CD4-positive, alpha-beta T cell (primary cell): ENCODE measurements at regions not wholly inside any gene's neighbourhood (a gene's known extent, or its start where the extent isn't known, plus 50 kb on each side); places are given as distances from the start of the nearest gene placed in this dataset.

ENCODE experiments used
- ATAC-seq: fragments of 200-7000 bp; cut with Tn5 transposase; one replicate; pipeline ENCODE4 v1.10.0; 2022; ENCODE audit warnings: mild to moderate bottlenecking; ENCODE audit not compliant: poor library complexity
- CTCF ChIA-PET: fragments of 350-600 bp; sonication (Branson Sonifier 250); formaldehyde crosslinking; loops from one replicate; lab custom pipeline; 2021; ENCODE audit warnings: antibody characterized with exemption, inconsistent platforms; lab: Charles Lee
- POLR2A ChIA-PET: fragments of 350-600 bp; sonication (Branson Sonifier 250); formaldehyde crosslinking; loops from one replicate; lab custom pipeline; 2021; ENCODE audit warnings: antibody characterized with exemption, inconsistent platforms; lab: Charles Lee
- DNase-seq, 14 experiments: peaks; one replicate each; pipeline ENCODE4 v3.0.0-alpha.2; 2013 to 2020; ENCODE audit warnings: mixed read lengths in 2 of 14
- H3K27ac ChIP-seq, 2 donors: one replicate each; pipeline versions ENCODE4 v1.5.1 to v1.7.0; 2013; ENCODE audit warnings: low read length in 2 of 2, low read depth in 1 of 2, mild to moderate bottlenecking in 1 of 2
- H3K27me3 ChIP-seq, 2 experiments: 1 replicate in 1 of 2; 2 replicates in 1 of 2; pipeline versions ENCODE4 v1.6.1 to v1.7.0; 2013; ENCODE audit warnings: low read length in 2 of 2, control low read depth in 1 of 2, mild to moderate bottlenecking in 1 of 2, moderate library complexity in 1 of 2; ENCODE audit not compliant: insufficient read depth in 2 of 2, control insufficient read depth in 1 of 2
- H3K36me3 ChIP-seq: one replicate; pipeline ENCODE4 v1.6.1; 2013; ENCODE audit warnings: low read length, control low read depth; ENCODE audit not compliant: insufficient read depth
- H3K4me1 ChIP-seq: one replicate; pipeline ENCODE4 v1.6.1; 2013; ENCODE audit warnings: low read length, control low read depth; ENCODE audit not compliant: insufficient read depth
- H3K4me3 ChIP-seq: one replicate; pipeline ENCODE4 v1.5.1; 2013; ENCODE audit warnings: mild to moderate bottlenecking, low read length, moderate library complexity
- H3K9me3 ChIP-seq, 2 experiments: 1 replicate in 1 of 2; 2 replicates in 1 of 2; pipeline versions ENCODE4 v1.6.1 to v1.7.0; 2013; ENCODE audit warnings: low read length in 2 of 2, mild to moderate bottlenecking in 2 of 2, control low read depth in 1 of 2, moderate library complexity in 1 of 2; ENCODE audit not compliant: control insufficient read depth in 1 of 2, insufficient read depth in 1 of 2
- H3K27ac Mint-ChIP-seq: one replicate; pipeline ENCODE4 v1.8.0; 2020; ENCODE audit warnings: mixed read lengths
- H3K27me3 Mint-ChIP-seq: one replicate; pipeline ENCODE4 v1.8.0; 2021; ENCODE audit warnings: mixed read lengths
- H3K36me3 Mint-ChIP-seq: one replicate; pipeline ENCODE4 v1.8.0; 2021; ENCODE audit warnings: low read depth, mixed read lengths
- H3K4me1 Mint-ChIP-seq: one replicate; pipeline ENCODE4 v1.8.0; 2021; ENCODE audit warnings: low read depth, mixed read lengths
- H3K4me3 Mint-ChIP-seq: one replicate; pipeline ENCODE4 v1.8.0; 2020; ENCODE audit warnings: mild to moderate bottlenecking, mixed read lengths
- H3K9me3 Mint-ChIP-seq: one replicate; pipeline ENCODE4 v1.8.0; 2020; ENCODE audit warnings: mixed read lengths
- intact Hi-C, 2 experiments: fragments of 100-400 bp; cut with DNase I in 1 of 2; cut with micrococcal nuclease in 1 of 2; formaldehyde crosslinking; loops; one replicate each; pipeline versions ENCODE4 v1.15.1 to v1.9.0; 2023 to 2025; cut with DNase I, micrococcal nuclease
- TF ChIP-seq, protein P1 (sequence below): fragments of 200-600 bp; IDR thresholded peaks from one replicate; pipeline ENCODE4 v1.8.0; 2022; ENCODE audit warnings: antibody characterized with exemption, mild to moderate bottlenecking

DNA sequence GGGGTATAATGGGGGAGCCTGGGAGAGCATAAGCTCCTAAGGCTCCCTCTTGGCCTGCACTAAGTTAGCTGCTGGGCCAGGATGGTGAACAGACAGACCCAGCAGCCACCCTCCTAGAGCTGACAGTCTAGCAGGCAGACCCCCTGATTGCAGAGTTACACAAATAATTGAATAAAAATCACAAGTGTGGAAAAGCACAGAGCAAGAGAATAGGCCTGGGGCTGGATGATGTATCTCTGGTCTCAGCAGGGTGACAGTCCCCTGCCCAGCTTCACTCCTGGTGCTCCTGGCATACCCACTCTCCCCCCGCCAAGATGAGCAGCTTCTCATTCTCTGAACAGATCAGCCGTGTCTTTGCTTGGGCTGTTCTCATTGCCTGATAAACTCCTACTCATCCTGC, 86.1 kb upstream of the STX18 start:
- ATAC-seq (no peak), DNase-seq (no peak)
- H3K27ac Mint-ChIP-seq, result no peak overlapping the region
- ChIA-PET POLR2A (no interaction called here), CTCF (no interaction called here)
- intact Hi-C loops, result no loop called here
- H3K36me3 ChIP-seq, result no peaks in the 10 kb centered on the region
- no peaks in the 10 kb centered on the region for H3K9me3 ChIP-seq
- TF ChIP-seq, protein P1, sequence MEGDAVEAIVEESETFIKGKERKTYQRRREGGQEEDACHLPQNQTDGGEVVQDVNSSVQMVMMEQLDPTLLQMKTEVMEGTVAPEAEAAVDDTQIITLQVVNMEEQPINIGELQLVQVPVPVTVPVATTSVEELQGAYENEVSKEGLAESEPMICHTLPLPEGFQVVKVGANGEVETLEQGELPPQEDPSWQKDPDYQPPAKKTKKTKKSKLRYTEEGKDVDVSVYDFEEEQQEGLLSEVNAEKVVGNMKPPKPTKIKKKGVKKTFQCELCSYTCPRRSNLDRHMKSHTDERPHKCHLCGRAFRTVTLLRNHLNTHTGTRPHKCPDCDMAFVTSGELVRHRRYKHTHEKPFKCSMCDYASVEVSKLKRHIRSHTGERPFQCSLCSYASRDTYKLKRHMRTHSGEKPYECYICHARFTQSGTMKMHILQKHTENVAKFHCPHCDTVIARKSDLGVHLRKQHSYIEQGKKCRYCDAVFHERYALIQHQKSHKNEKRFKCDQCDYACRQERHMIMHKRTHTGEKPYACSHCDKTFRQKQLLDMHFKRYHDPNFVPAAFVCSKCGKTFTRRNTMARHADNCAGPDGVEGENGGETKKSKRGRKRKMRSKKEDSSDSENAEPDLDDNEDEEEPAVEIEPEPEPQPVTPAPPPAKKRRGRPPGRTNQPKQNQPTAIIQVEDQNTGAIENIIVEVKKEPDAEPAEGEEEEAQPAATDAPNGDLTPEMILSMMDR, result no peak
- H3K4me3 ChIP-seq, result no peak overlapping the region
- no peaks in the 10 kb centered on the region for H3K9me3 Mint-ChIP-seq
- H3K4me1 Mint-ChIP-seq, result no peaks in the 10 kb centered on the region
- H3K4me3 Mint-ChIP-seq, result no peak overlapping the region
- H3K27ac ChIP-seq, result no peak overlapping the region
- H3K4me1 ChIP-seq, result no peaks in the 10 kb centered on the region
- no peaks in the 10 kb centered on the region for H3K27me3 Mint-ChIP-seq
- H3K27me3 ChIP-seq, result no peaks in the 10 kb centered on the region
- H3K36me3 Mint-ChIP-seq, result no peaks in the 10 kb centered on the region

DNA sequence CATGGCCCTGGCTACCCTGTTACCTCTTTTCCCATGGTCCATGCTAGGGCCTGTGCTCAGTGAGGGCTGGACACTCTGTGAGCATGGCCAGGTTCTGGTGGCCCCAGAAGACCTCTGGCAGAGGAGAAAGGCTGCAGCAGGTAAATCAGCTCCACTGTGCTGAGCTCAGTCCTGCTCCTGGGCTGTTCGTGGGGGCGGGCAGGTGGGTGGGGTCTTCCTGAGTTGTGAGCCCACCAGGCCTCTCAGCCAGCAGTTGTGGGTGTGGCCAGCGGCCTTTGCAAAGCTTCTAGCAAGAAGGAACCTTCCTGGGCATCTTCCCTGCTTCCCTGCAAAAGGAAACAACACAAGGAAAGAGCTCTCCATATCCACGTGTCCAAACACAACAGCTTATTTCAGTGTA, 85.3 kb upstream of the STX18 start:
- Mint-ChIP-seq H3K4me3 (no peak overlapping the region), H3K27ac (no peak overlapping the region), H3K27me3 (no peaks in the 10 kb centered on the region), H3K9me3 (no peaks in the 10 kb centered on the region), H3K36me3 (no peaks in the 10 kb centered on the region), H3K4me1 (no peaks in the 10 kb centered on the region)
- intact Hi-C loops, result no loop called here
- H3K27me3 ChIP-seq, result no peaks in the 10 kb centered on the region
- TF ChIP-seq, protein P1, result no peak
- H3K36me3 ChIP-seq, result no peaks in the 10 kb centered on the region
- no peaks in the 10 kb centered on the region for H3K9me3 ChIP-seq
- DNase-seq (no peak), ATAC-seq (no peak)
- POLR2A ChIA-PET, result no interaction called here
- no peak overlapping the region for H3K4me3 ChIP-seq
- H3K4me1 ChIP-seq, result no peaks in the 10 kb centered on the region
- CTCF ChIA-PET, result no interaction called here
- H3K27ac ChIP-seq, result no peak overlapping the region

DNA sequence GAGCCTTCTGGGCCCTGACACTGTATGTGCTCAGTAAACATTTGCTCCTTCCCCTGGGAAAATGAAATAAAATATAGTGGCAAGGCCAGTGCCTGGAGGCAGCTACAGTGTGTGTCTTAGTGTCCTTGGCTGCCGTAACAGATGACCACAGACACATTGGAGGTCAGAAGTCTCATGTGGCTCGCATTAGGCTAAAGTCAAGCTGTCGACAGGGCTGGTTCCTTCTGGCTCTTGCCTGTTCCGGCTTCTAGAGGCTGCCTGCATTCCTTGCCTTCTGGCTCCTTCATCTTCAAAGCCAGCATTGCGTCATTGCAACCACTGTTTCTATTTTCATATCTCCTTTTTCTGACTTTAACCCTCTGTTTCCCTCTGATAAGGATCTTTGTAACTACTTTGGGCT, 83.6 kb upstream of the STX18 start:
- TF ChIP-seq, protein P1, result no peak
- no peak overlapping the region for H3K4me3 Mint-ChIP-seq
- no peak overlapping the region for H3K4me3 ChIP-seq
- H3K27me3 Mint-ChIP-seq, result no peaks in the 10 kb centered on the region
- H3K27ac Mint-ChIP-seq, result no peak overlapping the region
- H3K9me3 ChIP-seq, result peaks cover 0 to 4% of the 10 kb centered on the region in 2 experiments
- POLR2A ChIA-PET, result no interaction called here
- intact Hi-C loops, result no loop called here
- H3K27me3 ChIP-seq, result no peaks in the 10 kb centered on the region
- peaks cover under 1% of the 10 kb centered on the region for H3K36me3 Mint-ChIP-seq
- CTCF ChIA-PET, result no interaction called here
- no peaks in the 10 kb centered on the region for H3K4me1 Mint-ChIP-seq
- no peaks in the 10 kb centered on the region for H3K36me3 ChIP-seq
- ATAC-seq, result no peak
- no peak for DNase-seq
- no peaks in the 10 kb centered on the region for H3K4me1 ChIP-seq
- H3K9me3 Mint-ChIP-seq, result no peaks in the 10 kb centered on the region
- no peak overlapping the region for H3K27ac ChIP-seq
